ENCODE measurements at regions not wholly inside any gene's neighbourhood (a gene's known extent, or its start where the extent isn't known, plus 50 kb on each side); places are given as distances from the start of the nearest gene placed in this dataset.
A peak's percentile ranks its signal among the peaks of the same experiment; 100 is the strongest.

DNA sequence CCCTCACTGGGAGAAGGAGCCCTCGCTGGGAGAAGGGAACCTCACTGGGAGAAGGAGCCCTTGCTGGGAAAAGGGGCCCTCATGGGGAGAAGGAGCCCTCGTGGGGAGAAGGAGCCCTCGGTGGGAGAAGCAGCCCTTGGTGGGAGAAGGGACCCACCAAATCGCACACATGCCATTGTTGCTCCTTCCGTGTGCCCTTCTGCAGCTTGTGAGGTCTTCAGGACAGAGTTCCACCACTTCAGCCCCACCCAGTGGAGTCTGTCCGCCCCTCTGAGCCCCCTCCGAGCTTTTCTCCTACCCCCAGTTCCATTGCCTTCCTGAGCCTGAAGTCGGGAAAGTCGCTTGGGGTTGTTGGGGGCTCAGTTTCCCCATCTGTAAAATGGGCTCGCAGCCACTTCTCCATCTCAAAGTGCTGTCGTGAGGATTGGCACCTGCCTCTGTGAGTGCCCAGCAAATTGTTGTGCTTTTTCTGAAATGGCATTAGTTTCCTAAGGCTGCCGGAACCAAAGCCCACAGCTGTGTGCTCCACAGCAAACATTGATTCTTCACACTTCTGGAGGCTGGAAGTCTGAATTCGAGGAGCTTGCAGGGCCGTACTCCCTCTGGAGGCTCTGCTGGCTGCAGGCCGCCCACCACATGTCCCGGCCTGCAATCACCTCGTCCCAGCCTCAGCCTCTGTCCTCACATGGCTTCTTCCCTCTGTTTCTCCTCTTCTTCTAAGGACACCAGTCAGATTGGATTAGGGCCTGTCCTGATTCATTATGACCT lies 124.7 kb upstream of the PMEPA1 start:
- no peak for DNase-seq
- Histone ChIP-seq H3K4me3 (ENCODE audit: low read length) (no peak overlapping the region), H3K4me1 (ENCODE audit: insufficient read depth, low read length) (no peaks in the 10 kb centered on the region), H3K36me3 (ENCODE audit: insufficient read depth, low read length) (no peaks in the 10 kb centered on the region), H3K9me3 (ENCODE audit: low read length) (no peaks in the 10 kb centered on the region), H3K27ac (ENCODE audit: low read depth, low read length) (no peak overlapping the region), H3K27me3 (ENCODE audit: insufficient read depth, low read length, poor library complexity, severe bottlenecking) (no peaks in the 10 kb centered on the region)
- no peaks in the 10 kb centered on the region for H3K9me3 Mint-ChIP-seq
- ChIA-PET CTCF (no interaction called here), POLR2A (no interaction called here)
- H3K4me1 Mint-ChIP-seq: no peaks in the 10 kb centered on the region
- no peak overlapping the region for H3K27ac Mint-ChIP-seq
- H3K36me3 Mint-ChIP-seq: no peaks in the 10 kb centered on the region
- no peak overlapping the region for H3K4me3 Mint-ChIP-seq
- H3K27me3 Mint-ChIP-seq: peaks cover 4 to 5% of the 10 kb centered on the region in 2 donors

DNA sequence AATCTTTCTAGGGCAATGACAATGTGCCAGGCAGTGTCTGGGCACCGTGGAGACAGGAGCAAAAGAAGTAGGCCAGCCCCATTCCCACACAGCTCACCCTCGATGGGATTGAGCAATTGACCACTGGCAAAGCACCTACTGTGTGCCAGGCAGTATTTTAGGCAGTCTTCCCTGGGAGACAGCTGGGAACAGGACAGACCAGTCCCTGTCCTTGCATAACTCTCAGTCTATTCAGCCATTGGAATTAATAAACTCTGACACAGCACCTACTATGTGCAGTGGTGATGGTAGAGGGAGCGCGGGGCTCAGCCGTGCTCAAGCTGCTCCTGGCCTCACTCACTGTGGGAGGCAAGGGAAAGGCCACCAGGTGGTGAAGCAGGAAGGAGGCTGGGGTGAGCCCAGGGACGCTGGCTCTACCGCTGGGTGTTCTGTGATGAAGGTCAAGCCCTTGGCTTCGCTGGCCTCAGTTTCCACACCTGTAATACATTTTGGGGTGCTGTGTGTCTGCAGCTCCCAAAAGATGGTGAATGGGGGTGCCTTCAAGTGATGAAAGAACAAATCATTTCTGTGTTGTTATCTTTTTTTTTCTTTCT lies 122.3 kb upstream of the PMEPA1 start:
- no peaks in the 10 kb centered on the region for H3K9me3 ChIP-seq (ENCODE audit: low read length)
- no peaks in the 10 kb centered on the region for H3K4me1 ChIP-seq (ENCODE audit: insufficient read depth, low read length)
- H3K4me3 Mint-ChIP-seq: no peak overlapping the region
- H3K4me1 Mint-ChIP-seq: no peaks in the 10 kb centered on the region
- H3K36me3 Mint-ChIP-seq: no peaks in the 10 kb centered on the region
- H3K9me3 Mint-ChIP-seq: no peaks in the 10 kb centered on the region
- peaks cover 3 to 4% of the 10 kb centered on the region in 2 donors for H3K27me3 Mint-ChIP-seq
- H3K4me3 ChIP-seq (ENCODE audit: low read length): no peak overlapping the region
- DNase-seq: no peak
- CTCF ChIA-PET: no interaction called here
- no peaks in the 10 kb centered on the region for H3K27me3 ChIP-seq (ENCODE audit: insufficient read depth, low read length, poor library complexity, severe bottlenecking)
- peak overlapping the region in 1 of 8 donors; percentile 43 for H3K27ac Mint-ChIP-seq
- no peak overlapping the region for H3K27ac ChIP-seq (ENCODE audit: low read depth, low read length)
- POLR2A ChIA-PET: no interaction called here
- no peaks in the 10 kb centered on the region for H3K36me3 ChIP-seq (ENCODE audit: insufficient read depth, low read length)

GRCh38 chr20:57831326-57831992 lies 121.6 kb upstream of the PMEPA1 start:
- no peak overlapping the region for H3K4me3 ChIP-seq (ENCODE audit: low read length)
- DNase-seq: no peak
- H3K27ac ChIP-seq (ENCODE audit: low read depth, low read length): no peak overlapping the region
- H3K4me3 Mint-ChIP-seq: no peak overlapping the region
- no peaks in the 10 kb centered on the region for H3K9me3 Mint-ChIP-seq
- H3K27me3 ChIP-seq (ENCODE audit: insufficient read depth, low read length, poor library complexity, severe bottlenecking): no peaks in the 10 kb centered on the region
- no peaks in the 10 kb centered on the region for H3K9me3 ChIP-seq (ENCODE audit: low read length)
- no peaks in the 10 kb centered on the region for H3K36me3 ChIP-seq (ENCODE audit: insufficient read depth, low read length)
- CTCF ChIA-PET: no interaction called here
- POLR2A ChIA-PET: no interaction called here
- no peak overlapping the region for H3K27ac Mint-ChIP-seq
- no peaks in the 10 kb centered on the region for H3K36me3 Mint-ChIP-seq
- no peaks in the 10 kb centered on the region for H3K4me1 ChIP-seq (ENCODE audit: insufficient read depth, low read length)
- H3K4me1 Mint-ChIP-seq: no peaks in the 10 kb centered on the region
- H3K27me3 Mint-ChIP-seq: peaks cover 4% of the 10 kb centered on the region in 2 donors

GRCh38 chr20:57830515-57830895 lies 120.7 kb upstream of the PMEPA1 start:
- H3K36me3 Mint-ChIP-seq: no peaks in the 10 kb centered on the region
- no peaks in the 10 kb centered on the region for H3K9me3 Mint-ChIP-seq
- Histone ChIP-seq H3K36me3 (ENCODE audit: insufficient read depth, low read length) (no peaks in the 10 kb centered on the region), H3K9me3 (ENCODE audit: low read length) (no peaks in the 10 kb centered on the region), H3K27me3 (ENCODE audit: insufficient read depth, low read length, poor library complexity, severe bottlenecking) (no peaks in the 10 kb centered on the region), H3K4me1 (ENCODE audit: insufficient read depth, low read length) (no peaks in the 10 kb centered on the region), H3K4me3 (ENCODE audit: low read length) (no peak overlapping the region), H3K27ac (ENCODE audit: low read depth, low read length) (no peak overlapping the region)
- ChIA-PET CTCF (no interaction called here), POLR2A (no interaction called here)
- H3K4me3 Mint-ChIP-seq: no peak overlapping the region
- H3K4me1 Mint-ChIP-seq: no peaks in the 10 kb centered on the region
- DNase-seq: no peak
- H3K27ac Mint-ChIP-seq: no peak overlapping the region
- H3K27me3 Mint-ChIP-seq: peaks cover 4% of the 10 kb centered on the region in 2 donors

DNA sequence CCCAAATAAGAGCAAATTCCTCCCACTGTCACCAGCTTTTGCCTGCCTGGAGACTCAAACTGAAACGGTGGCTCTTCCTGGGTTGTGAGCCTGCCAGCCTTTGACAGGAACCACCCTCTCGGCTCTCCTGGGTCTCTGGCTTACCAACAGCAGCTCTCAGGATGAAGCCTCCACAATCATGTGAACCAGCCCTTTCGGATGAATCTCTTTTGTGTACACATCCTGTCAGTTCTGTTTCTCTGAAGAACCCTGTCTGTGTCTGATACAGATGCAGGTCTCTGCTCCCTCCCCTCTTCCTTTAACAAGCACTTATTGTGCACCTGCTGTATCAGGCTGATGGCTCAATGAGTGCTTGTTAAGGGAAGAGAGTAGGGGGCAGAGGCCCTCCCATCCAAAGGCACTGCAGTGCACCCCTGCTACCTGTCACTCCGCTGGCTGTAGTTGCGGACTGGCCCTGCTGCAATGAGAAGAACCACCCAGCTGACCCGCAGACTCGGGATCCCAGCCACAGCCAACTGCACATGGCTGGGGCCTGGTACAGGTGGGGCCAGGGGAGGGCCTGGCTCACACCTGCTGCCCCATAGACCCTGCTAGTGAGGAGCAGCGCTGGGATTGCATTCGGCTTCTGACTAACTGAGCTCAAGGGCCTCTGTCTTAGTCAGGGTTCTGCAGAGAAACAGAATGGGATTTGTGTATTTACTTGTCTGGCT lies 120.1 kb upstream of the PMEPA1 start:
- no peaks in the 10 kb centered on the region for H3K36me3 Mint-ChIP-seq
- Histone ChIP-seq H3K9me3 (ENCODE audit: low read length) (no peaks in the 10 kb centered on the region), H3K27me3 (ENCODE audit: insufficient read depth, low read length, poor library complexity, severe bottlenecking) (no peaks in the 10 kb centered on the region), H3K4me1 (ENCODE audit: insufficient read depth, low read length) (no peaks in the 10 kb centered on the region), H3K36me3 (ENCODE audit: insufficient read depth, low read length) (no peaks in the 10 kb centered on the region), H3K27ac (ENCODE audit: low read depth, low read length) (no peak overlapping the region), H3K4me3 (ENCODE audit: low read length) (no peak overlapping the region)
- ChIA-PET CTCF (interaction anchor here (1.1 kb wide), 1 partner anchor 176 kb away, joined by 3 read pairs; no protein-coding TSS in a partner anchor), POLR2A (no interaction called here)
- H3K4me1 Mint-ChIP-seq: no peaks in the 10 kb centered on the region
- no peak overlapping the region for H3K27ac Mint-ChIP-seq
- H3K27me3 Mint-ChIP-seq: peaks cover 3 to 4% of the 10 kb centered on the region in 2 donors
- H3K4me3 Mint-ChIP-seq: no peak overlapping the region
- no peaks in the 10 kb centered on the region for H3K9me3 Mint-ChIP-seq
- DNase-seq: no peak

DNA sequence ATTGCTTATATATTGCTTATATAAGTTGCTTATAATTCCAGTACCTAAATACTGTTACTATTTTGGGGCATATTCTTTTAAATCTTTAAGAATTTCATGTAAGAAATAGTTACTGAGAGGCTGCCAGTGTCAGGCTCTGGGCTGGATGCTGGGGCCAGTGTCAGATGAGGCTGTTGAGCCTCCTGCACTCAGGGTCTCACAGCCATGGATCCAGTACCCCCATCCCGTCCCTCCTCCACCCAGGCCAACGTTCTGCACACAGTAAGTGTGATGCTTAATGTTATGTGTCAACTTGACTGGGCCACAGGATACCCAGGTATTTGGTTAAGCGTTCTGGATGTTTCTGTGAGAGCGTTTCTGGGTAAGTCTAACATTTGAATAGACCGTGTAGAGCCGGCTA lies 119.5 kb upstream of the PMEPA1 start:
- Mint-ChIP-seq H3K36me3 (no peaks in the 10 kb centered on the region), H3K27ac (no peak overlapping the region), H3K9me3 (no peaks in the 10 kb centered on the region), H3K27me3 (peaks cover 0 to 4% of the 10 kb centered on the region in 2 donors), H3K4me3 (no peak overlapping the region), H3K4me1 (no peaks in the 10 kb centered on the region)
- Histone ChIP-seq H3K36me3 (ENCODE audit: insufficient read depth, low read length) (no peaks in the 10 kb centered on the region), H3K4me1 (ENCODE audit: insufficient read depth, low read length) (no peaks in the 10 kb centered on the region), H3K27me3 (ENCODE audit: insufficient read depth, low read length, poor library complexity, severe bottlenecking) (no peaks in the 10 kb centered on the region), H3K27ac (ENCODE audit: low read depth, low read length) (no peak overlapping the region), H3K9me3 (ENCODE audit: low read length) (no peaks in the 10 kb centered on the region), H3K4me3 (ENCODE audit: low read length) (no peak overlapping the region)
- CTCF ChIA-PET: interaction anchor here (1.1 kb wide), 1 partner anchor 175 kb away, joined by 3 read pairs; no protein-coding TSS in a partner anchor
- POLR2A ChIA-PET: no interaction called here
- no peak for DNase-seq

DNA sequence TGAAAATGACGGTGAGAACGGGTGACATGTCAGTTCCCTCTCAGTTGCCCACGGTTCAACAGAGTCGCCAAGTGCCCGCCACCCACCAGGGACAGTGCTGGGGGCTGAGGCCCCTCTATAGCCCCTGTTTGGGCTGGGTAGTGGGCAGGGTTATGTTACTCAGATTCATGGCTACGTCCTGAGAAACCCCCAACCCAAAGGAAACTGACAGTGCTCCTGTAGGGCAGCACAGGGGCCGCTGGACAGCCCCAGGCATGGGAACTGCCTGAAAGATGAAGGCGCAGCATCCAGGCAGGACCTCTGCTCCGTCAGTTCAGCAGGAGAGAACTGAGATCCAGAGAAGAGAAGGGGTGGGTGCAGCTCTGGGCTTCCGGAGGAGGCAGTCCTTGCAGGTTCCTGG lies 118.9 kb upstream of the PMEPA1 start:
- H3K27me3 ChIP-seq (ENCODE audit: insufficient read depth, low read length, poor library complexity, severe bottlenecking): no peaks in the 10 kb centered on the region
- no peaks in the 10 kb centered on the region for H3K9me3 ChIP-seq (ENCODE audit: low read length)
- Mint-ChIP-seq H3K36me3 (no peaks in the 10 kb centered on the region), H3K9me3 (no peaks in the 10 kb centered on the region), H3K27ac (no peak overlapping the region), H3K4me3 (no peak overlapping the region), H3K27me3 (peaks cover 0 to 4% of the 10 kb centered on the region in 2 donors), H3K4me1 (no peaks in the 10 kb centered on the region)
- no peak overlapping the region for H3K27ac ChIP-seq (ENCODE audit: low read depth, low read length)
- POLR2A ChIA-PET: no interaction called here
- H3K36me3 ChIP-seq (ENCODE audit: insufficient read depth, low read length): no peaks in the 10 kb centered on the region
- CTCF ChIA-PET: no interaction called here
- H3K4me1 ChIP-seq (ENCODE audit: insufficient read depth, low read length): no peaks in the 10 kb centered on the region
- no peak overlapping the region for H3K4me3 ChIP-seq (ENCODE audit: low read length)
- no peak for DNase-seq

DNA sequence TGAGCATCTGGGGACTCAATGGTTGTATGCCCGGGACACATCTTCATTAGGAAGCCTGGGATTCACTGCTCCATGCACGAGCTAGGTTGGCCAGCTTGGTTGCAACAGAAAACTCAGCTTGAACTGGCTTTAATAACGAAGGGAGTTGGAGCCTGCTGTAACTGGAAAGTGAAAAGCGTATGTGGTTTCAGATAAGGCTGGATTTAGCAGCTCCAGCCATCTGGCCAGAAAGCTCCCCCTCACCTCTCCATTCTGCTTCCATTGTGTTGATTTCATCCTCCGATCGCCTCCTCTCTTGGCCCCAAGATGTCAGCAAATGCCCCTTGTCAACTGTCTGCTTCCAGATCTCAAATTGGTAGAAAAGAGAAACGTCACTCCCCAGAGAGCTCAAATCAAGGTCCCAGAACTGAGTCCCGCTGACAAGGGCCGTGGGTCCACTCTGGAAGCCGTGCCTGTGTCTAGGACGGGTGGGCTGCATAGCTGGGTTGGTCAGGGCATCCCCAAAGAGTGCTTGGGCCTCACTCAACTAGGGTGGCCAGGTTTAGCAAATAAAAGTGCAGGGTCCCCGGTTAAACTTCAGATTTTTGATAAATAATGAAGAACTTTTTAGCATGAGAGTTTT lies 117.0 kb upstream of the PMEPA1 start:
- Mint-ChIP-seq H3K4me3 (no peak overlapping the region), H3K4me1 (no peaks in the 10 kb centered on the region), H3K27me3 (peaks cover 0 to 3% of the 10 kb centered on the region in 2 donors), H3K36me3 (no peaks in the 10 kb centered on the region), H3K9me3 (no peaks in the 10 kb centered on the region), H3K27ac (peak overlapping the region in 1 of 8 donors; percentile 30)
- no peak overlapping the region for H3K27ac ChIP-seq (ENCODE audit: low read depth, low read length)
- ChIA-PET POLR2A (no interaction called here), CTCF (no interaction called here)
- H3K9me3 ChIP-seq (ENCODE audit: low read length): no peaks in the 10 kb centered on the region
- H3K4me3 ChIP-seq (ENCODE audit: low read length): no peak overlapping the region
- no peak for DNase-seq
- no peaks in the 10 kb centered on the region for H3K27me3 ChIP-seq (ENCODE audit: insufficient read depth, low read length, poor library complexity, severe bottlenecking)
- H3K4me1 ChIP-seq (ENCODE audit: insufficient read depth, low read length): no peaks in the 10 kb centered on the region
- no peaks in the 10 kb centered on the region for H3K36me3 ChIP-seq (ENCODE audit: insufficient read depth, low read length)
